NCI-H2196 treated with DMSO at 0.1 percent for 48 hours (cell line): ENCODE measurements at regions not wholly inside any gene's neighbourhood (a gene's known extent, or its start where the extent isn't known, plus 50 kb on each side); places are given as distances from the start of the nearest gene placed in this dataset.

Experiments
- DNase-seq: peaks from one replicate; lab custom pipeline; 2025; ENCODE audit not compliant: unreplicated experiment; lab: John Stamatoyannopoulos, UW

GRCh38 chr5:22910523-22910922 lies 57.4 kb upstream of the CDH12 start:
- DNase-seq, result no peak

- no peak for DNase-seq
Observed at GRCh38 chr5:22908586-22908985, 55.4 kb upstream of the CDH12 start.

GRCh38 chr5:22908129-22908528 lies 55.0 kb upstream of the CDH12 start:
- no peak for DNase-seq
